Muscle layer of colon (tissue), 2 donors: ENCODE measurements at regions not wholly inside any gene's neighbourhood (a gene's known extent, or its start where the extent isn't known, plus 50 kb on each side); places are given as distances from the start of the nearest gene placed in this dataset.
"Not testable (repeated sequence)": the region's sequence is repeated elsewhere in the genome, so short reads cannot be mapped to it uniquely, and the experiment has no call there.

Source experiments
- H3K27ac ChIP-seq: one replicate; pipeline ENCODE4 v1.7.0; 2013; ENCODE audit warnings: low read depth, mild to moderate bottlenecking, low read length, moderate library complexity
- H3K27me3 ChIP-seq, 2 donors: one replicate each; pipeline ENCODE4 v1.7.0; 2013; ENCODE audit warnings: low read length in 2 of 2, mild to moderate bottlenecking in 2 of 2; ENCODE audit not compliant: insufficient read depth in 2 of 2, control insufficient read depth in 1 of 2
- H3K36me3 ChIP-seq: one replicate; pipeline ENCODE4 v1.7.0; 2013; ENCODE audit warnings: mild to moderate bottlenecking, low read length; ENCODE audit not compliant: insufficient read depth
- H3K4me1 ChIP-seq: one replicate; pipeline ENCODE4 v1.7.0; 2013; ENCODE audit warnings: mild to moderate bottlenecking, low read length; ENCODE audit not compliant: insufficient read depth
- H3K4me3 ChIP-seq, 2 donors: one replicate each; pipeline ENCODE4 v1.7.0; 2013; ENCODE audit warnings: low read length in 2 of 2, low read depth in 1 of 2, mild to moderate bottlenecking in 1 of 2, moderate library complexity in 1 of 2
- H3K9ac ChIP-seq: one replicate; pipeline ENCODE4 v1.7.0; 2013; ENCODE audit warnings: low read length
- H3K9me3 ChIP-seq: one replicate; pipeline ENCODE4 v1.7.0; 2013; ENCODE audit warnings: mild to moderate bottlenecking, low read length
- donor health status: abdominal sarcoma.
- donor health status: Adenocarcinoma of cecum.

DNA sequence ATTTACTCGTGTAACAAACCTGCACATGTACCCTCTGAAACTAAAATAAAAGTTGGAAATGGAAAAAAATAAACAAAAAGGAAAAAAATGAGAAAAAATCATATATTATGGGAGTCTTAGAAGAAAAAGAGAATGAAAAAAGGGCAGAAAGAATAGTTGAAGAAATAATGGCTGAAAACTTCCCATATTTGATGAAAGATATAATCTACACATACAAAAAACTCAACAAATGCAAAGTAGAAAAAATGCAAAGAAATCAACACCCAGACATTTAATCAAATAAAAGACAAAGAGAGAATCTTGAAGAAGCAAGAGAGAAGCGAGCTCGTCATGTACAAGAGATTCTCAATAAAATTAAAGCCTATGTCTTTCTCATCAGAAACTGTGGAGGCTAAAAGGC, 73.8 kb downstream of the SLC25A46 start:
- Histone ChIP-seq H3K27me3 (no peaks in the 10 kb centered on the region), H3K27ac (no peak overlapping the region), H3K9ac (no peak overlapping the region), H3K4me3 (no peak overlapping the region), H3K4me1 (no peaks in the 10 kb centered on the region), H3K9me3 (no peaks in the 10 kb centered on the region), H3K36me3 (no peaks in the 10 kb centered on the region)

DNA sequence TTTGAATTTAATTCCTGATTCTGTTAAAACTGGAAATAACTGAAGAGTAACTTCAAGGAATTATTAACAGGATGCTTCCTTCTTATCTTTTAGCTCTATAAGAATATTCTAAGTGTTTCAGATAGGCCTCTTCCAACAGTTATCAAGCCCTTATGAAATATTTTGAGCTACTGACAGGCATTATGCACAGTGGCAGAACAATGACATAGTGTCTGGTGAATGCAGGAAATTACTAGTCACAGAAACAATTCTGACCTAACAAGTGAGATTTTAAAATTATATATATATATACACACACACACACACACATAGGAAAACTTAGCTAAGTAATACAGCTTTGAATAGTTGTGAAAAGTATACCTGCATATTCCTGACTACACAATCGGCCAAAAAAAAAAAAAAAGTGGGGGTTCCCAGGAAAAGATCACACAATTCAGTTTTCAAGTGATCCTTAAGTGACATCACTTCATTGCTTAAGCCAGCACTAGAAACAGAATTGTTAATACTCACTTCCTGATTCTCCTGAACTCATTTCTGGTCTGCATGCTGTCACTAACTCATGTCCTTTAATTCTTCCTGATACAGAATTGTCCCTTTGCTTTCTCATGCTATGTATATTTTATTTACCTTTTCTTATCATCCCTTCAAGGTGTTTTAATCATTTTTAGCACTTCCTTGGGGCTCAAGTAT, 77.3 kb downstream of the SLC25A46 start:
- H3K4me1 ChIP-seq = no peaks in the 10 kb centered on the region
- no peaks in the 10 kb centered on the region for H3K27me3 ChIP-seq
- no peak overlapping the region for H3K4me3 ChIP-seq
- no peaks in the 10 kb centered on the region for H3K36me3 ChIP-seq
- H3K27ac ChIP-seq = no peak overlapping the region
- H3K9me3 ChIP-seq = no peaks in the 10 kb centered on the region
- no peak overlapping the region for H3K9ac ChIP-seq

- Histone ChIP-seq H3K9me3 (no peaks in the 10 kb centered on the region), H3K4me3 (no peak overlapping the region), H3K27ac (no peak overlapping the region), H3K36me3 (no peaks in the 10 kb centered on the region), H3K9ac (no peak overlapping the region), H3K4me1 (no peaks in the 10 kb centered on the region), H3K27me3 (no peaks in the 10 kb centered on the region)
Observed at GRCh38 chr5:110817459-110817858, 78.7 kb downstream of the SLC25A46 start.

DNA sequence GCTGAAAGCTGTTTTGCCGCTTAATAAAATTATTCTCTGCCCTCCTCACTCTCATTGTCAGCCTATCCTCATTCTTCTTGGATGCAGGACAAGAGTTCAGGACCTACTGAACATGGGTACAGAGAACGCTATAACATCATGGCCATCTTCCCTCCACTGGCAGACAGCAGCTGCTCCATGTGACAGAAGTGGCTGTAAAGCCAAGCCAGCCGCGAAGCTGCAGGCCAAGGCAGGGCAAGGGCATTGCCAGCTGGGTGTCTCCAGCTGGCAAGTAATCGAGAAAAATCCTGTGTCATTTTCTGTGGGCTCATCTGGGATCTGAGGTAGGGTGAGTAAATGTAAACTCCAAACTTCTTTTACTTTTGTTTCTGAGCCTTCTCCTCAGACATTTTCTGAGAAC, 84.8 kb downstream of the SLC25A46 start:
- no peaks in the 10 kb centered on the region for H3K27me3 ChIP-seq
- no peaks in the 10 kb centered on the region for H3K36me3 ChIP-seq
- H3K4me1 ChIP-seq = no peaks in the 10 kb centered on the region
- peaks cover 6% of the 10 kb centered on the region for H3K9me3 ChIP-seq
- no peak overlapping the region for H3K27ac ChIP-seq
- no peak overlapping the region for H3K4me3 ChIP-seq
- H3K9ac ChIP-seq = no peak overlapping the region

DNA sequence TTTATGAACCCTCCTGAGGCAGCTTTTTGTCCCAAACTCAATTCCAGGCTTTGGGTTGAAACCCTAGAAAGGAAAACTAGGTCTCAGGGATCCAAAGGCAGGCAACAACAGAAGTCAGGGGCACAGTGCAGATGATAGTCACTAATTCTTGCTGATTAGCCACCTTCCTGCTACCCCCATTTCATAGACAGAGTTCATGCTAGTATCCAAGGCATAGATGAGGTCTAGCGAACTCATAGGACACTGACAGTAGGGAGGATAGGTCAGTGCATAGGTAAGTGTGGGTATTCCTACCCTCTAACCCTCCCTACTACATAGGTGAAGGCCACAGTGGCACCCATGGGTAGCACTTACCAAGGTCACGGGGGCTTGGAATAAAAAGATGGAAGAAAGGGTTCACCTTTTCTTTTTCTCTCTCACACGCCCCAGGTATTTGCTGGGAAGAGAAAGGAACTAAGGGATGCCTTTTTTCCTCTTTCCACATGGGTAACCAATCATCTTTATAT, 86.2 kb downstream of the SLC25A46 start:
- no peak overlapping the region for H3K4me3 ChIP-seq
- no peak overlapping the region for H3K27ac ChIP-seq
- H3K9ac ChIP-seq = no peak overlapping the region
- H3K27me3 ChIP-seq = no peaks in the 10 kb centered on the region
- no peaks in the 10 kb centered on the region for H3K36me3 ChIP-seq
- peaks cover 6% of the 10 kb centered on the region for H3K9me3 ChIP-seq
- no peaks in the 10 kb centered on the region for H3K4me1 ChIP-seq

DNA sequence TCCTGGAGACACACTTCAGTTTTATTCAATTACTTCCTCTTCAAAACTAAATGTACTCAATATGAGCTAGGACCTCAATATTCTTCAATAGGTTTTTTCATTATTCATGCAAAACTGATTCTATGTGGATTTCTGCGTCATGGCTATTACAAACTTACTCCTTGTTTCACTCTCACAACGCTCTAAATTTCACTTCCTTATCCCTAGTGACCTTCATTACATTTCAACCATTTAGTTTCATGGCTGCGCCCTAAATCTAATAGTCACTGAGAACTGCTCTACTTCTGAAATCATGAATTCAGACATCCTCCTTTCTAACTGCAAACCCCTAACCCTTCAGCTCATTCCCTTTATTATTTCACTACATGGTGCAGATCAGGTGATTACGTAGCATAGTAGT, 93.9 kb downstream of the SLC25A46 start:
- no peak overlapping the region for H3K4me3 ChIP-seq
- H3K27ac ChIP-seq = no peak overlapping the region
- H3K27me3 ChIP-seq = no peaks in the 10 kb centered on the region
- H3K4me1 ChIP-seq = peaks cover 3% of the 10 kb centered on the region
- H3K36me3 ChIP-seq = no peaks in the 10 kb centered on the region
- H3K9me3 ChIP-seq = no peaks in the 10 kb centered on the region
- H3K9ac ChIP-seq = no peak overlapping the region

DNA sequence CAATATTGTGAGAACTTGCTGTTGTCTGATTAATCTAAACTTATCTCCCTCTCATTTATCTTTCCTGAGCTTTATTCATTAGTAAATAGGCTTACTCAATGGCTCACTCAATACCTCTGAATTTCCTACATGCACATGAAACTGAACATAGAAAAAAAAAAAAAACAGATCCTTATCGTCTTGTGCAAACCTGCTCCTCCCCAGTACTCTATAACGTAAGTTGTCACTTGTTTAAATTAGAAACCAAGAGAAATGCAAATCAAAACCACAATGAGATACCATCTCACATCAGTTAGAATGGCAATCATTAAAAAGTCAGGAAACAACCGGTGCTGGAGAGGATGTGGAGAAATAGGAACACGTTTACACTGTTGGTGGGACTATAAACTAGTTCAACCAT, 96.1 kb downstream of the SLC25A46 start:
- not testable (repeated sequence) for H3K4me1 ChIP-seq, H3K36me3 ChIP-seq, H3K27me3 ChIP-seq, H3K9ac ChIP-seq, H3K27ac ChIP-seq, H3K4me3 ChIP-seq, H3K9me3 ChIP-seq

- no peak overlapping the region for H3K4me3 ChIP-seq
- H3K4me1 ChIP-seq = peaks cover 3% of the 10 kb centered on the region
- no peaks in the 10 kb centered on the region for H3K9me3 ChIP-seq
- H3K27ac ChIP-seq = no peak overlapping the region
- H3K36me3 ChIP-seq = no peaks in the 10 kb centered on the region
- H3K9ac ChIP-seq = no peak overlapping the region
- H3K27me3 ChIP-seq = no peaks in the 10 kb centered on the region
Observed at GRCh38 chr5:110836851-110837250, 98.0 kb downstream of the SLC25A46 start.

- H3K36me3 ChIP-seq, H3K27me3 ChIP-seq, H3K27ac ChIP-seq, H3K4me3 ChIP-seq, H3K9me3 ChIP-seq, H3K4me1 ChIP-seq, H3K9ac ChIP-seq: not testable (repeated sequence)
Observed at GRCh38 chr5:110838357-110838756, 99.5 kb downstream of the SLC25A46 start.

DNA sequence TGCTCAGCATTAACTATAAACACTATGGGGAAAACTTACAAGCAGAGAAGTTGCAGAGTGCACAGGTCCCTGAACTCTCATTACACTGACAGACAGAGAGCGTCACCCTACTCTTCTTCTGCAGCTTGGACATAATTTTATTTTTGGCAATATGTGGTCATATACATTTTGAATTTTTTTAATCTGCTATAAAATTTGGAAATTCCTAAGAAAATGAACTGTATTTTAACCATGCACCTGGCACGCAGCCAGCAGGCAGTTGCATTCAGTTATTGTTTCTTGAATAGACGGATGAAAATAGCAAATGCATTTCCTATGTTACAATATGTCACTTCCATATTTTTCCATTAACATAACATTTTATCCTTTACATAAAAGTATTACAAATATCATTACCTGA, 100.2 kb downstream of the SLC25A46 start:
- H3K4me3 ChIP-seq = no peak overlapping the region
- no peaks in the 10 kb centered on the region for H3K27me3 ChIP-seq
- no peak overlapping the region for H3K27ac ChIP-seq

GRCh38 chr5:110840347-110840960, 101.6 kb downstream of the SLC25A46 start:
- Histone ChIP-seq H3K27me3 (no peaks in the 10 kb centered on the region), H3K9ac (no peak overlapping the region), H3K27ac (no peak overlapping the region), H3K4me3 (no peak overlapping the region), H3K36me3 (no peaks in the 10 kb centered on the region), H3K9me3 (no peaks in the 10 kb centered on the region), H3K4me1 (peaks cover 3% of the 10 kb centered on the region)

More for the DNA sequence above, 100.2 kb downstream of the SLC25A46 start:
- Histone ChIP-seq H3K4me1 (peaks cover 3% of the 10 kb centered on the region), H3K36me3 (no peaks in the 10 kb centered on the region), H3K9ac (no peak overlapping the region), H3K9me3 (no peaks in the 10 kb centered on the region)

DNA sequence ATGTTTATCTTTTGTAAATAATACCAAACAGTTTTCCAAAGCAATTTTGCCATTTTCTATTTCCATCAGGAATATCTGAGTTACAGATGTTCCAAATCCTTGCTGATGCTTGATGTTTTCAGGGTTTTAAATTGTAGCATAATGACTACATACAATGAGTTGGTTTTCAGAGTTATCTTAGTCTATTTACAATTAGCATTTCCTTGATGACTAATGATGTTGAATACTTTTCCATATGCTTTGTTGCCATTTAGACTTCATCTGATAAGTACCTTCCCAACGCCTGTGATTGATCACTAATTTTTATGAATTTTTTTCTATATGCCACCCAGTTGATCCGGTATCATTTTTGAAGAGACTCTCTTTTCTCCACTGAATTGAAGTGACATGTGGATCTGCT, 102.3 kb downstream of the SLC25A46 start:
- Histone ChIP-seq H3K4me3 (no peak overlapping the region), H3K27ac (no peak overlapping the region), H3K27me3 (no peaks in the 10 kb centered on the region)

More for the DNA sequence above, 102.3 kb downstream of the SLC25A46 start:
- no peaks in the 10 kb centered on the region for H3K9me3 ChIP-seq
- H3K4me1 ChIP-seq = peaks cover 3% of the 10 kb centered on the region
- H3K9ac ChIP-seq = no peak overlapping the region
- no peaks in the 10 kb centered on the region for H3K36me3 ChIP-seq
